IgD-negative memory B cell (primary cell): ENCODE measurements at regions not wholly inside any gene's neighbourhood (a gene's known extent, or its start where the extent isn't known, plus 50 kb on each side); places are given as distances from the start of the nearest gene placed in this dataset.

Experiments
- H3K27ac Mint-ChIP-seq, 3 donors: one replicate each; pipeline ENCODE4 v1.8.0; 2020 to 2022; ENCODE audit warnings: mild to moderate bottlenecking in 3 of 3, mixed read lengths in 3 of 3, moderate library complexity in 1 of 3
- H3K27me3 Mint-ChIP-seq: one replicate; pipeline ENCODE4 v1.8.0; 2021; ENCODE audit warnings: mixed read lengths
- H3K36me3 Mint-ChIP-seq: one replicate; pipeline ENCODE4 v1.8.0; 2020; ENCODE audit warnings: mild to moderate bottlenecking, mixed read lengths
- H3K4me1 Mint-ChIP-seq, 3 donors: one replicate each; pipeline ENCODE4 v1.8.0; 2020 to 2022; ENCODE audit warnings: mixed read lengths in 3 of 3, mild to moderate bottlenecking in 1 of 3
- H3K4me3 Mint-ChIP-seq, 4 donors: one replicate each; pipeline ENCODE4 v1.8.0; 2020 to 2022; ENCODE audit warnings: mild to moderate bottlenecking in 4 of 4, mixed read lengths in 4 of 4, moderate library complexity in 3 of 4
- H3K9me3 Mint-ChIP-seq, 3 donors: one replicate each; pipeline ENCODE4 v1.8.0; 2020 to 2021; ENCODE audit warnings: mixed read lengths in 3 of 3, mild to moderate bottlenecking in 1 of 3

- H3K9me3 Mint-ChIP-seq: peaks cover 0 to 10% (median 1%) of the 10 kb centered on the region in 3 donors
- H3K4me3 Mint-ChIP-seq: no peak overlapping the region
- no peaks in the 10 kb centered on the region for H3K36me3 Mint-ChIP-seq
- H3K27ac Mint-ChIP-seq: no peak overlapping the region
- no peaks in the 10 kb centered on the region for H3K27me3 Mint-ChIP-seq
- H3K4me1 Mint-ChIP-seq: no peaks in the 10 kb centered on the region
Measured at GRCh38 chr11:97964332-97965004, 1056.3 kb upstream of the CNTN5 start.

DNA sequence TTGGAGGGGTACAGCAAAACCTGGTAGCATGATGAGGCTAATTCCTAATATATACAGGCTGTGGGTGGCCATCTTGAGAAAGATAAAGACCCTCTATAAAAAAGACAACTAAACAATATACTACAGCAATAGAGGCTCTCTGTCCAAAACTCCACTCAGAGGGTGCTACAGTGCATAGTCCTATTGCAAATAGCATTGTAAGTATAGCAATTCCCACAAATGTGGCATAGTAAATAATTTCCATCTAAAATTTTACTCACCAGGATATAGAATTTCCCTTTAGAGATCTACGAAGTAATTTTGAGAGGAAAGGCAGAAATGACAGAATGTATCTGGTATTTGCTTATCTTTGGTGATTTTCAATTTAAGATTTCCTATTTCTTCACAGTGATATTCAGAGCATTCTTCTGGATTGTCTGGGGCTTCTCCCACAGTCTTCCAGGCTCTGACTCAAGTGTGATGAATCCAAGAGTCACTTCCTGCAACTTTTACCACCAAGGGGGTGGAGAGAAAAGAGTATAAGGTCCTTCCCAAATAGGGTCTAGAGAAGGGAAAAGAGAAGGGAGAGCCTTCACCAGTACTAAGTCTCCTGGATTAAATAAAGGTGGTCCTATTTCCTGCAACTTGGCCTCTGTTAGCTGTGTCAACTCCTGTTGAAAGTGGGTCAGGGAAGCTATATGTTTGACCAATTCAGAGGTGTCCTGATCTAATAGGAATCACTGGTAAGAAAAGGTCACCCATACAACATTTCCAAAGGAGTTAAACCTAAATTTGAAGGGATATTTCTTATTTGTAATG lies 1054.7 kb upstream of the CNTN5 start:
- Mint-ChIP-seq H3K27me3 (no peaks in the 10 kb centered on the region), H3K4me1 (no peaks in the 10 kb centered on the region), H3K36me3 (no peaks in the 10 kb centered on the region), H3K27ac (no peak overlapping the region), H3K9me3 (peaks cover 0 to 14% (median 3%) of the 10 kb centered on the region in 3 donors), H3K4me3 (no peak overlapping the region)

DNA sequence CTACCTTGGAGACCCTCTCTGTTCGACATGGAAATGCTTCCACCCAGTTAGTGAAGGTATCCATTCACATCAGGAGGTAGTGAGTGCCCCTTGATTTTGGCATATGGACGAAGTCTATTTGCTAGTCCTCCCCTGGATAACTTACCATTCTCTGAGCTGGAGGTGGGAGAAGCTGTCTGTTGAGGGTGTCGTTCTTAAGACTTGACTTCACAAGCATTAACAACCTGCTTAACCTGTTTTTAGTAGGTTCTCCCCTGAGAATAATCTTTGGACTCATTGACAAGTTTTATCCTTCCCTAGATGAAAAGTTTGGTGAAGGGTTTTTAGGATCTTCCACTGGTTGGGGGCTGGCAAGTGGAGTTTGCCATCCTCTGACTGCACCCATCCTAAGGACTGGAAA lies 1053.8 kb upstream of the CNTN5 start:
- Mint-ChIP-seq H3K27me3 (no peaks in the 10 kb centered on the region), H3K9me3 (peaks cover 0 to 14% (median 3%) of the 10 kb centered on the region in 3 donors), H3K4me1 (no peaks in the 10 kb centered on the region), H3K4me3 (no peak overlapping the region), H3K27ac (no peak overlapping the region), H3K36me3 (no peaks in the 10 kb centered on the region)

- H3K4me1 Mint-ChIP-seq: no peaks in the 10 kb centered on the region
- H3K4me3 Mint-ChIP-seq: no peak overlapping the region
- H3K27me3 Mint-ChIP-seq: no peaks in the 10 kb centered on the region
- no peaks in the 10 kb centered on the region for H3K36me3 Mint-ChIP-seq
- H3K9me3 Mint-ChIP-seq: peaks cover 0 to 4% (median 4%) of the 10 kb centered on the region in 3 donors
- H3K27ac Mint-ChIP-seq: no peak overlapping the region
Measured at GRCh38 chr11:97968071-97968470, 1052.7 kb upstream of the CNTN5 start.

- Mint-ChIP-seq H3K9me3 (peaks cover 1 to 4% (median 4%) of the 10 kb centered on the region in 3 donors), H3K27ac (no peak overlapping the region), H3K27me3 (no peaks in the 10 kb centered on the region), H3K4me3 (no peak overlapping the region), H3K36me3 (no peaks in the 10 kb centered on the region), H3K4me1 (no peaks in the 10 kb centered on the region)
Measured at GRCh38 chr11:97972731-97973130, 1048.0 kb upstream of the CNTN5 start.

GRCh38 chr11:97973352-97973857 lies 1047.3 kb upstream of the CNTN5 start:
- H3K27ac Mint-ChIP-seq: no peak overlapping the region
- no peaks in the 10 kb centered on the region for H3K27me3 Mint-ChIP-seq
- H3K4me3 Mint-ChIP-seq: no peak overlapping the region
- H3K36me3 Mint-ChIP-seq: no peaks in the 10 kb centered on the region
- H3K4me1 Mint-ChIP-seq: no peaks in the 10 kb centered on the region
- peaks cover 1 to 4% (median 4%) of the 10 kb centered on the region in 3 donors for H3K9me3 Mint-ChIP-seq

DNA sequence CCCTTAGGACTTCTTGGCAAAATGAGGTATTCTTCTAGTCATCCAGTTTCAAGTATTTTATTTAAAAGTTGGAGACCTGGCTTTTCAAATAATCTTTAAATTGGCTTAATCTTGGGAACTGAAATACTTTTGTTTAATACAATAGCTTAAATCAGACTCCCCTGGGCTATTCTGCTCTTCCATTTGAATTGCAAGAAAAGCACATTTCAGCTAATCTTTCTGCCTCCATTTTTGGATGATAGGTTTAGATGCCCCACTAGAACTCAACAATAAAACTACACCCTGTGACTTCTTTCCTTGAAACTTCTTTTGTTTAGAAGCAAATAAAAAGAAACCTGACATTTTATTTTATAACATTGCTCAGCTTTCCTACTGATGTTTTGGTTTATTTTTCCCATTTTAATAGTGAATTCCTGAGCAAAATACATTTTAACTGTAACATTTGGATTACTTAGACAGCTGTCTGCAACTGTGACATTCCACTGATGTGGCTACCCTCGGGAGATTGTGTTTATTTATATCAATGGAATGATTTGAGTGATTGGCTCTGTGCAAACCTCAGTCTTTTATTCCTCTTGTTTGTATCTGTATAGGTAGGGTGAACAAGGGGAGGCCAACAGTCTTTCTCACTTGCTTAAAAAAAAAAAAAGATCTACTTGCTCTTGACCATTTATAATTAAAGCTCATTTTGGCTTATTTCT lies 1045.8 kb upstream of the CNTN5 start:
- no peaks in the 10 kb centered on the region for H3K4me1 Mint-ChIP-seq

GRCh38 chr11:97977726-97978125 lies 1043.0 kb upstream of the CNTN5 start:
- no peaks in the 10 kb centered on the region for H3K4me1 Mint-ChIP-seq
- no peak overlapping the region for H3K27ac Mint-ChIP-seq
- no peaks in the 10 kb centered on the region for H3K36me3 Mint-ChIP-seq
- no peak overlapping the region for H3K4me3 Mint-ChIP-seq
- peaks cover 0 to 4% (median 1%) of the 10 kb centered on the region in 3 donors for H3K9me3 Mint-ChIP-seq
- no peaks in the 10 kb centered on the region for H3K27me3 Mint-ChIP-seq

More for the DNA sequence above, 1045.8 kb upstream of the CNTN5 start:
- Mint-ChIP-seq H3K27ac (no peak overlapping the region), H3K4me3 (no peak overlapping the region), H3K27me3 (no peaks in the 10 kb centered on the region), H3K9me3 (peaks cover 1 to 5% (median 4%) of the 10 kb centered on the region in 3 donors), H3K36me3 (no peaks in the 10 kb centered on the region)

- H3K27ac Mint-ChIP-seq: no peak overlapping the region
- peaks cover 0 to 1% (median 1%) of the 10 kb centered on the region in 3 donors for H3K9me3 Mint-ChIP-seq
- no peaks in the 10 kb centered on the region for H3K27me3 Mint-ChIP-seq
- no peak overlapping the region for H3K4me3 Mint-ChIP-seq
- H3K4me1 Mint-ChIP-seq: no peaks in the 10 kb centered on the region
- no peaks in the 10 kb centered on the region for H3K36me3 Mint-ChIP-seq
Measured at GRCh38 chr11:97979741-97980140, 1041.0 kb upstream of the CNTN5 start.

GRCh38 chr11:97982512-97982911 lies 1038.2 kb upstream of the CNTN5 start:
- H3K36me3 Mint-ChIP-seq: no peaks in the 10 kb centered on the region
- H3K27me3 Mint-ChIP-seq: no peaks in the 10 kb centered on the region
- H3K4me3 Mint-ChIP-seq: no peak overlapping the region
- peaks cover 0 to 4% (median 1%) of the 10 kb centered on the region in 3 donors for H3K9me3 Mint-ChIP-seq
- H3K4me1 Mint-ChIP-seq: no peaks in the 10 kb centered on the region
- no peak overlapping the region for H3K27ac Mint-ChIP-seq

GRCh38 chr11:97989121-97989520 lies 1031.6 kb upstream of the CNTN5 start:
- Mint-ChIP-seq H3K27me3 (no peaks in the 10 kb centered on the region), H3K36me3 (no peaks in the 10 kb centered on the region), H3K27ac (no peak overlapping the region), H3K4me1 (no peaks in the 10 kb centered on the region), H3K4me3 (no peak overlapping the region), H3K9me3 (peaks cover 3 to 10% (median 5%) of the 10 kb centered on the region in 3 donors)

GRCh38 chr11:97990162-97990920 lies 1030.4 kb upstream of the CNTN5 start:
- H3K9me3 Mint-ChIP-seq: peaks cover 3 to 10% (median 5%) of the 10 kb centered on the region in 3 donors
- H3K27me3 Mint-ChIP-seq: no peaks in the 10 kb centered on the region
- no peak overlapping the region for H3K4me3 Mint-ChIP-seq
- H3K4me1 Mint-ChIP-seq: no peaks in the 10 kb centered on the region
- H3K36me3 Mint-ChIP-seq: no peaks in the 10 kb centered on the region
- H3K27ac Mint-ChIP-seq: no peak overlapping the region

GRCh38 chr11:97993562-97993961 lies 1027.2 kb upstream of the CNTN5 start:
- peaks cover 3 to 6% (median 5%) of the 10 kb centered on the region in 3 donors for H3K9me3 Mint-ChIP-seq

GRCh38 chr11:97995874-97996273 lies 1024.9 kb upstream of the CNTN5 start:
- no peaks in the 10 kb centered on the region for H3K4me1 Mint-ChIP-seq
- peaks cover 2 to 9% (median 4%) of the 10 kb centered on the region in 3 donors for H3K9me3 Mint-ChIP-seq
- no peak overlapping the region for H3K27ac Mint-ChIP-seq
- H3K27me3 Mint-ChIP-seq: no peaks in the 10 kb centered on the region
- H3K4me3 Mint-ChIP-seq: no peak overlapping the region
- no peaks in the 10 kb centered on the region for H3K36me3 Mint-ChIP-seq

More at GRCh38 chr11:97993562-97993961, 1027.2 kb upstream of the CNTN5 start:
- Mint-ChIP-seq H3K27me3 (no peaks in the 10 kb centered on the region), H3K36me3 (no peaks in the 10 kb centered on the region), H3K4me3 (no peak overlapping the region), H3K27ac (no peak overlapping the region), H3K4me1 (no peaks in the 10 kb centered on the region)
